HG03565 (cell line): ENCODE measurements at regions not wholly inside any gene's neighbourhood (a gene's known extent, or its start where the extent isn't known, plus 50 kb on each side); places are given as distances from the start of the nearest gene placed in this dataset.

ENCODE experiments used
- ATAC-seq: cut with Tn5 transposase; IDR thresholded peaks from one replicate; pipeline ENCODE4 v1.9.1; 2021; ENCODE audit warnings: mild to moderate bottlenecking, moderate library complexity; ENCODE audit not compliant: unreplicated experiment

DNA sequence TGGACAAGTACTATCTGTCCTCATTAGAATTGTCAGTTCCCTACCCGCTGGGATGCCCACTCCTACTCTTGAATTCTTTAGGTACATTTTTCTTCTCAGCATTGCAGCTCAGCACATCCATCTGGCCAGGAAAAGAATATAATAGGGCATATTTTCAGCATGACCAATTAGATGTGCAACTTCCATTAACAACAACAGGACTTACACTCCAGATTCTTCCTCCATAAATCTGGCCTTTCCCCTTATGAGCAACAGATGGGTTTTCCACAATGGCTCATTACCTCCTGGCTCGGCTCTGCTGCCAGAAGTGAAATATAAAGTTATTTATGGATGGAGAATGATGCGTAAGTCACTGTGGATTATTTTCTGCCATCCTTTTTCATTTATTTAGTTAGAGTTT lies 443.8 kb upstream of the TGFBR2 start:
- no peak for ATAC-seq

DNA sequence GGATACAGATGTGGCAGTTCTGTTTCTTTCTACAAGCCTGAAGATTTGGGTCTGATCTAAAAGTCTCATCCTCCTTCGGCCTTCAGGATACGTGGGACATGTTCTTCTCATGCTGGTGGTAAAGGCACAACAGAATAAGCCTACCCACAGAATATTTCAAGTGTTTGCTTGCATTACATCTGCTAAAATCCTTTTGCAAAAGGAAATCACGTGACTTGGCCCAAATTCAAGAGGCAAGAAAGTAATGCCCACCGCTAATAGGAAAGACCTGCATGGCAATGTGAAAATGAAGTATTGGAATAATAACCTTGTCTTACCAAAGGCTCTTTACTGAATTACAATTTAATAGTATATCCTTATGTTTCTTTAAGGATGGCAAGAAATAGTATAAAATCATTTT lies 439.9 kb upstream of the TGFBR2 start:
- ATAC-seq, result no peak

DNA sequence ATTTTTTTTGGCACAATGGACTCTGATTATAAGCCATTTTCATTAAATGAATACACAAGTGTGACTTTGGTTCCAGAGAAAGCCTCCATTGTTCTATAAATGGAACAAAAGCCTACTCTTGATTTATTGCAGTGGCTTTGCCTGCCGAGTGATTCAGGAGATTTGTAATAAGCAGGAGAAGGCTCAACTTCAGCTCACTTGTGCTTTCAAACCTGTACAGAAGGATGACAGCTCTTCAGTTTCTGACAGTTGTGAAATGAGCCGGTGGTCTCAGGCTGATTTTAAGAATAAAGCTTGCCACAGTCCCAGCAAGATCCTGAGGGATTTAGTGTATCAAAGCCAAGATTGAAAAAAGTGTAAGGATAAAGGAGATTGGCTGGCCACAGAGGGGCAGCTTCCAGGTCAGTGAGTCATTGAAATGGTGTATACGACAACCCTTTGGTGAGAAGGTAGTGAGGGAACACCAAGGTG lies 438.8 kb upstream of the TGFBR2 start:
- ATAC-seq, result no peak

DNA sequence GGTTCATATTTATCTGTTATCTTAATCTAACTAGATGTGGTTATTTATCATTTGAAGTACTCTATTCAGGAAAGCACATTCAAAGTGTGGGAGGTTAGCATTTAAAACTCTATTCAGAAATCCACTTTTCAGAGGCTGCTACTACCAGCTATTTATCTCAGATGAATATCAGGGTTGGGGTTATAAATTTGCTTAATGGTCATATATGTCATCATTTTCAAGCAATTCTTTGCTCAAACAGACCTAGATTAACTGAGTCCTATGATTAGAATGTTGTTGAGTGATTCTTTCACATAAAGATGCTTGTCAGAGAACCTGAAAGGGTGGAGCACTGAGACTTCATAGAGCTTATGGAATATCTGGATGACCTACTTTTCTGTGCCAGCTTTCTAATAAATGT lies 436.9 kb upstream of the TGFBR2 start:
- ATAC-seq, result no peak

DNA sequence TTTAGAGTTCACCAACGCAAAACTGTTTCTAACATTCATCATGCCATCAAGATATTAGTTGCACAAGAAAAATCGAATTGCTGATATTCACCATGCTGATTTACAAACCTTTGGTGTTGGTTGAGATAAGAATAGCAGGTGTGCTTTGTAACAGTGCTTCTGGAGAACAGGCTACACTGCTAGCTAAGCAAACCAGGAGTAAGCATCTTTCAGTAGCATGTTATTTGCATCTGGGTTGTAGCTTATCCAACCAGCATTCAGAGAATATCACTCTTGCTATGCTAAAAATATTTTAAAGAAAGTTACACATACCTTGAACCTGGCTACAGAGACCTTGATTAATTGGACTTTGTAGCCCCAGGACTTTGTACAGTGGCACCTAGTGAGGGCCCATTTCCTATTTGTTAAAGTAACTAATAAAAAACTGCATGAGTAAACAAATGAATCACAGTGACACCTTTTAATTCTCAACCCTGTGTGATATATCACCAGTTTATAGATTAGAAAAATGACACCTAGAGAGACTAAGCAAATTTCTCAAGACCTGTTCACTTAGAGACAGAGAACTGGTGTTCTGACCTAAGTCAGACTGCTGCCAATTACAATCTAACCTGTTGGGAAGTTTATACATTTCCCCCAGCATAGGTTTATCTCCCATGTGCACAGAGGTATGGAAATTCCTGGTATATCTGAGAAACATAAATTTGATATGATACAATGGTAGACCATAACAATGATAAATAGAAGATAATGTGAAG lies 435.5 kb upstream of the TGFBR2 start:
- no peak for ATAC-seq

DNA sequence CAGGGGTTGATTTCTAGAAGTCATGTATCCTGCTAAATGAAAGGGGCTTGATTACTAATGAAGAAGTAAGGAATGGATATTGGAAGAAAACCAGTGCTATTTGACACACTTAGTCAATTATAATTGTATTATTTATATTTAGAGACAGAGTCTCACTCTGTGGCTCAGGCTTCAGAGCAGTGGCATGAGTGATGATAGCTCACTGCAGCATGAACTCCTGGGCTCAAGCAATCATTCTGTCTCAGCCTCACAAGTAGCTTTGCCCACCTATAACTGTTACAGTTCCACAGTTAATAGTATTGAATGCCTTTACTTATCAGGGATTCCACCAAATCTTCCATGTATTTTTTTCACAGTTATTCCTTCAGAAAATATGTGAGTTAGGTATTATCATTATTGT lies 432.0 kb upstream of the TGFBR2 start:
- ATAC-seq, result no peak

DNA sequence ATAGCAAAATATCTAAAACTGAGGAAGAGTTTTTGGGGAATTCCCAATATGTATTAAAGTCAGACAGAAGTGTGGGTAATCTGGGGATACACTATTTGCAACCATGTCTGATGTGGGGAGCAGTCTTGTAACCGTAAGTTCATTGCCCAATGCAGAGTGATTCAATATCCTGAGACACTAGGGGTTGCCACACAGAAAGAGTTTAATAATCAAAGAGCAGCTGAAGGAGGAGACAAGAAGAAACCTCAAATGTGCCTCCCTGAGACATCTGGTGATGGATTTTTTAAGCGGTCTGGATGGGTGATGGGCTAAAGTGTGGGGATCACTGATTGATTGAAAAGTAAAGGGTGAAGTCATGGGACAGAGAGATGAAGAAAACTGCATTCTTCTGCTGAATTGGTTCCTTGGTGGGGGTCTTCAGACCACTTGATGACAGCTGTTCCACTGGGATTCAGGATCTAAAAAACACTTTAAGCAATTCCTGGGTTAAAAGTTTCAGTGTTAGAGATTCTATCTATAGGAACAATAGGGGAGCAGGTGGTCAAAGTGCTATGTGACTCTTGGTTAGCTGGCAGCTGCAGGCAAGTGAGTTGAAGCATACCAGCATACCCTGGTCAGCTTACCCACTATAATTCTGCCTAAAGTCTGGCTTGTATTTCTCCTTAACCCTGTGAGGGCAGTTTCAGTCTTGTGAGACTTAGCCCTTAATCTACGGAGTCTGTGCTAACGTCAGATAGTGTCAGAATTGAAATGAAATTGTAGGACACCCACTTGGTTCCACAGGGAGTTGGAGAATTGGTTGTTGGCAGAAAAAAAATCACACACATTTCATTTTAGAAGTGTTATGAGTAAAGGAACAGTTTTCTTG lies 425.9 kb upstream of the TGFBR2 start:
- ATAC-seq, result no peak

DNA sequence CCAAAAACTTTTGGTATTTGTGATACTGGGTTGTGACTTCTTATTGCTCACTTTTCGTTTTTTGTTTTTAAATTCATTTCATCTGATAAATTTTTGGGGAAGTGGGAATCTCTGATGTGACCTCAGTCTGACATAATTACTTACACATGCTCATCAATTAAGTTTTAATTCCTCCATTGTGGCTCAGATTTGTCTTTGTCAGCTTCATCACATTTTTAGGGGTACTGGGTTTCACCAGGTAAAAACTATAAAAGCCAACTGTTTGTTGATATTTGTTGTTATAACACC lies 425.3 kb upstream of the TGFBR2 start:
- ATAC-seq, result no peak

DNA sequence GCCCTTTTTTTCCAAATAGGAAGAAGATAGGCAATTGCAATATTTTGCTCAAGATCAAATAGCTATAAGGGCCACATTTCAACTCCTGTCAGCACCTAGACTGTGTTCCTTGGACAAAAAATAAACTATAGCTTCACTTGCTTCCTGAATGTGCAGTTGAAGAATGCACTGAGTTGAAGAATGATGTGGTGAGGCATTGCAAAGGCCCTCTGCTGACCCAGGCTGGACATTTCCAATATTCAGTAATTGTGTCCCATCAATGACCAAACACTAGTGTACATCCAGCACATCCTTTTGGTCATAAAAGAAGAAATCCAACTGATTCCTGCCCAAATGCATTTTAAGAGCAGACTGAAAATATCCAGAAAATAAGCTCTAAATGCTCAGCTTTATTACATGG lies 424.8 kb upstream of the TGFBR2 start:
- no peak for ATAC-seq

DNA sequence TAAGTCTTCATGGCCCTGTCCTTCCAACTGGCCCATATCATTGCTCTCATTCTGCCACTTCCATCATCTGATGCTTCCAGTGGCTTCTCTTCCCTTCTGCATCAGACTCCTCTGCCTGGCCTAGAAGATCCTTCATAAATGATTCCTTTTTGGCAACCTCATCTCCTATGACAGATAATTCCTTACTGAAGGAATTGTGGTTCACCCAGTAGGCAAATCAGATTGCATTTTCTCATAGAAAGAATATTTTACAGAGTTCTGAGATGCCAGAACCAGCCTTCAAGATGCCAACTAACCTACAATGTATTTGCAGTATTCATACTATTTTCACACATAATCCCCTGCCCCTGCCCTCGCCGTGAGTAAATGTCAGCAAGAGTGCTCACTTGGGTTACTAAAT lies 423.0 kb upstream of the TGFBR2 start:
- no peak for ATAC-seq

DNA sequence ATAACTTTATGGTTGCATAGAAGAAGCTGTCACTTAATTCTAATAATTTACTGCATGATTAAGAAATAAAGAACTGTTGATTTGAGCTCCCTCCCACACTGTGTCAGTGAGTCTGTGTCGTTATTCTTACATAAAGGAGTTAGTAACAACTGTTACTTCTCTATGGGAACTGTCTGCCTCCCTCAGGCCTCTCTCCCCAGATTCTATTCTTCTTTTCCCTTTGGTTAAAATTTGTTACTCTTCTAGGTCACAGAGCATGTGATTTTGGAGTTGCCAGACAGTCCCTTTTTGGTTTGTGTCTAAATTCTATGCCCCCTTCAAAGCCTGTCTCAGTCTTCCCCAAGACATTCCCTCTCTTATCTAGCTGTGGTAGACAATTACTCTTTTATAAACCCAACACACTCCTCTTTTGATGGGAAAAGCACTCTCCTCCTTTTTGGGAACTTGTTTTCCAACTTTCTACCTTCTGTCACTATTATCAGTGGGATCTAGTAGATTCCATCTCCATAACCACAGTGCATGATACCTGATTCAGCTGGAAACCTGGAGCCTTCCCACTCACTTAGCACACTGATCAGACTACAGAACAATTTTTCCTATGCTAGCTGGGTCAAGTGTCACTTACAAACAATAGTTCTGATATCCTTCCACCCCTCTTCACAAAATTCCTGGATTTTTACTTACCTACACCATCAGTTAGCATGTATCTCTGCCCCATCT lies 422.1 kb upstream of the TGFBR2 start:
- ATAC-seq, result no peak

DNA sequence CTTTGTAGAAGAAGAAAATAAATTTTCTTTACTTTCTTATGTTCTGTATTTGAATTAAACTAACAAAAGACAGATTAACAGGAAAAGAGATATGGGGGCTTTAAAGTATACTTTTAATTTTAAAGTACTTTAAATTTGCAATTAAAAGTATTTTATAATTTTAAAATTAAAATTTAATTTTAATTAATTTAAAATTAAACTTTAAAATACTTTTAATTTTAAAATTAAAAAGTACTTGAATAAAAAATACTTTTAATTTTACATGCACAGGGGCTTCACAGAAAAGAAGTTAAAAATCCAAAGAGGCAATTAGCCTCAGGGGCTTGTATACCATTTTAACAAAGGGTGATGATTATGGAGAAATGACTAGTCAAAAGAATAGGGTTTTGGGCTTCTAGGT lies 420.5 kb upstream of the TGFBR2 start:
- no peak for ATAC-seq

DNA sequence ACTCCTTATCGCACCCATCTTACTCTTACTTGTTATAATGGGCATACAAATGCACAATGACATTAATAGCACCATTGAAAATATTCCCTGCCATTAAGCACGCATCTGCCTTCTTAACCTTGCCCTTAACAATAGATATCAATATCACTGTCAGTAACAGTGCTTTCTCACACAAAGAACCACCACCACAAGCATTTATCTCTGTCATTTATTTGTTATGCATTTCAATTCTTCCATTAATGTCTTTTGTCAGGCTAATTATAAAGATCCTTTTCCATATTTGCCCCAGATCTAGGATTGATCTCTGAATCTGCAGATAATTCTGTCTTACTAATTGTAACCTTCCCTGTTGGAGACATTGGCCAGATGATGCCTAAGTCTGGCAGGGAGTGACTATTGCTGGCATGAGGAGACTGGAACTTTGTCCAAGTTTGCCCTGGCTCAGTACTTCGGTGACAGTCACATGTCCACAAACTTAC lies 419.6 kb upstream of the TGFBR2 start:
- ATAC-seq, result no peak

DNA sequence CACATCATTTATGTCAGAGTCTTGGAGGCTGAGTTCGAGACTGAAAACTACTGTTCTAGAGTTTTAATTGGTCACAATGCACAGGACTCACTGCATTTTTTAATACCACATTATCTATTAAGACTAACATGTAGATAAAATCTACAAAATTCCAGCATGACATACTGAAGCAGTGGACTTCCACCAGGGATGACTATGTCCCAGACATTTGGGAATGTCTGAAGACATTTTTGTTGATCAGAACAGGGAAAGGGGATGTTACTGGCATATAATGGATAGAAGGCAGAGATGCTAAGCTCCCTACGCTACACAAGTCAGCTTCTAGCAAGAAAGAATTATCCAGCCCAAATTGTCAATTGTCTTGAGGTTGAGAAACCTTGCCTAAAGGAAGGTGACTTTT lies 419.0 kb upstream of the TGFBR2 start:
- no peak for ATAC-seq

DNA sequence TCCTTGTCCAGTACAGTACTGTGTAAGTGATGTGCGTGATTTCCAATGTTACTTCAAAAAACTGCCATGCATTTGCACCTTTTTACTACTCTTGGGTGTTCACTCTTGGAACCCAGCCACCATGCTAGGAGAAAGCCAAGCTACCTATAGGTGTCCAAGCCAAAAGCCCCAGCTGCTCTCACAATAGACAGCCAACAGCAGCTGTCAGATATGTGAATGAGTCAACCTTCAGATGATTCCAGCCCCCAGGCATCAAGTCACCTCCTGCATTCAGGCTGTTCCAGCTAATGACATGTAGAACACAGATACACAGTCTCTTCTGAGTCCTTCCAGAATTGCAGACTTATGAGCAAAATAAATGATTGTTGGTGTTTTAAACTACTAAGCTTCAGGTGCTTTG lies 417.7 kb upstream of the TGFBR2 start:
- no peak for ATAC-seq

DNA sequence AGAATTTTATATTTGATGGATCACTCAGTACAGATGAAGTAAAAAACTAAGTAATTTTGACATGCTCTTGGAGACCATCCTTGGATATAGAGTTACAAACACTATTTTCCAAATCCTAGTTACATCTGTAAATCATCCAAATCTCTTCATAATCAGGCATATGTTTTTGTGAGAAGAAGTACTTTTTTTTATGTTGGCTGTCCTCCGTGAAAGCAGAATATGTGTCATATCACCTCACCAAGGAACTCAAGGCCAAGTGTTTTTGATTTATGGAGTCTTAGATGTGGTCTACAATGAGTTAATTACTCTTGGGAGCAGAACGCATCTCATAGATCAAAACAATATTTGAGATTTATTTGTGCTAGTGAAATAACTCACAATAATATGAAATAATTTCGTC lies 416.5 kb upstream of the TGFBR2 start:
- no peak for ATAC-seq

DNA sequence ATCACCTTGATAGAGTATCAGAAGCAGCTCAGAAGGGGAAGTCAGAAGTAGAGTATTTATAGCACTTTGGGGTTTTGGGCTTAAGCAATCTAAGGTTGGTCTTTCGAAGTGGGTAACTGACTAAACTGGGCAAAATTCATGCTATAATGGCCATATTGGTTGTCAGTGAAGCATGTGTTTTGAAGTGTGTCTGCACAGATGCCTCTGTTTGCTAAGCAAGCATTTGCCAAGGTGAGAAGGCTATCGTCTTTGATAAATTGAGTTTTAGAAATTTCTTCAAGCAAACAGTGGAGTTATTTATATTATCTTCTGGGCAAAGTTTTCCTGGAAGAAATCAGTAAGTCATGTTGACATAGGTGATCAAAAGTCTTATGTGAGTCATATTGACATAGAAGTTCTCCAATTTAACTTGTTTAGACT lies 412.8 kb upstream of the TGFBR2 start:
- ATAC-seq, result no peak

DNA sequence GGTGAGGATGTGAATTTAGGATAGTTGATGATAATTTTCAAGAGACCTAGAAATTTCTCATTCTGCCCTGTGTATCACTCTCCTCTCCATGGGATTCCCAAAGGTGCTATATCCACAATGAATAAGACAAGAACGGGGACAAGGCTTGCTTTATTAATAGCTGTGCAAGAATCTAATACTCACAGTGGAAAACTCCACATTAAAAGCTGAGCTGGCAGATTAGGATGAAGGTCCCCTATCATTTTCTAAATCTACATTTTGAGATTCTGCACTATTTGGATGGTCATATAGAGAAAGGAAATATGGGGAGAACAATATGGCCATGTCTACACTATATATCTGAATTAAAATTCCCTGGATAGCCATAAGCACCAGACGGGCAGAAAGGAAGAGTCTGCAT lies 411.0 kb upstream of the TGFBR2 start:
- ATAC-seq, result no peak

DNA sequence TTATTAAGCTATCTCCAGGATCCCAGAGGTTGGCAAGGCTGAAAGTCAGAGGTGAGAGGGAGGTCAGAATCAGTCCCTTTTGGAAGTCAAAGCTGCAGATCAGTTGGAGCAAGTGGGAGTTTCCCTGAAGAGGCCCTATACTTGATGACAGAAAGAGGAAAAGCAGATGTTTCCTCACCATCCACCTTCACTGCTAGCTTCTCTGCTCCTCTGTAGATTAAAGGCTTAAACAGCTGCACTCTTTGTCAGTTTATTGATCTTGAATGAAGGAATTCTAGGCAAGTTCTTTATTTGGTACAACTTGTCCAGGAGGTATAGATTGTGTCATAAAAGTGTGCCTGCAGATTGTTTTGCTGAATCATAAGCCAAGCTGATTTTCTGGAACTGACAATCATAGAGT lies 408.2 kb upstream of the TGFBR2 start:
- no peak for ATAC-seq

DNA sequence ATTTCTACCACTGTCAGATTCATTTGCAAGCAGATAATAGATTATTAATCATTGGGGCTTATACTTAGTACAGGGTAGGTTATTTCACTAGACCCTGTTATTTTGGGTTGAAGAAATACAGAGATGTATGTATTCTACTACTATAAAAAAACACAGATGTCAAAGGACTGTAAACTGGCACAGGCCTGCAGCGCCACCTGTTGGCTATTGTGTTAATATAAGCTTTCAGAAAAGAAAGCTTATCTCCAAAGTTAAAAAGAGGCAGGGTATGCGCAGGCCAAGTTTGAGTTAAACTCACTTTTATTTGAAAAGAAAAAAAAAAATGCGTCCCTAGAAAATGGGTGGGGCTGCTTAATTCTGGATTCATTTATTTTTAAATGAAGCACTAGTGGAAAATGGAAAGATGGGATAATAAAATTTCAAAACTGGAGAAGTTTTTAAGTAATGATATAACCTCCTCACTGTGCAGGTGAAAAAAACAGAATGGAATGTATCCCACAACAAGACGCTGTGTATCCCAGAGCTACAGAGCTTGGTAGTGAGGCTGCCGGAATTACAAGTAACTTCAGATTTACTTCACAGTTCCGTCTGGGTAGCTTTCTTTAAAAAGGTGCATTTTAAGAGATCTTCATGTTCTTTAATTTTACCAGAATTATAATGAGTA lies 407.2 kb upstream of the TGFBR2 start:
- ATAC-seq, result peak; percentile 53

DNA sequence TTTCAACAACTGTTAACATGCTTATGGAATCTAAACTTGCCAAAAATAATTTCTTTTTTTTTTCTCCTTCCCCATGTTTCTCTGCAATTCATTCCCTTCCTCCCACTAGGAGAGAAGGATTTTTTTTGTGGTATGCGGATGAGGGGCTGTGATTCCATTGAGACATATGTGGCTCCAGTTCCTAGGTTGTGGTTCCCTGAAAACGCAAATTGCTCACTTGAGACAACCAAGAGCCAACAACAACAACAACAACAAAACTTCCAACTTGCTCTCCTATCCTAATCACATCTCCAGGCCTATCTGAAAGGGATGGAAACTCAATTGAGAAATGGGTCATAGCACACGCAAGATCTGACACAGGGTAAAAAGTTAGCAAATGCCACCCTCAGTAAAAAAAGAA lies 406.5 kb upstream of the TGFBR2 start:
- no peak for ATAC-seq
